HK-2 (cell line): ENCODE measurements at regions not wholly inside any gene's neighbourhood (a gene's known extent, or its start where the extent isn't known, plus 50 kb on each side); places are given as distances from the start of the nearest gene placed in this dataset.

Source experiments
- DNase-seq: peaks from one replicate; pipeline ENCODE4 v3.0.0-alpha.2; 2018; ENCODE audit not compliant: unreplicated experiment

DNA sequence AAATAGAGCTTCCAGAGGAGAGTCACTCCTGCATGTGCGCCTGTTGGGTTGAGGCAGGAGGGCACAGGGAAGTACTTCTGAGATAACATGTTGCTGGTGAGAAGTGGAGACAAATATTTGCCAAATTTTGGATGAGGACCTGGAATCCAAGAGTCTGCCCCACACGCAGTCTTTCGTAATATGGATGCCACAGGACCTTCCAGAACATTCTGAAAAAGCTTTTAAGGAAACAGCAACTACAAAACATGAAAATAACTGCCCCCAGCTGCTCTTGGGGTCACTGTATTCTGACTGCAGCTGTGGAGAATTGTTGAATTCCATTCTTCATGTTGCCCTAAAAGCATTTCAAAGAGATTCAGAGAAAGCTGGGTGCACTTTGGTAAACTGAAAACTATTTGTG is 227.5 kb downstream of the C1D start:
- DNase-seq, result no peak

DNA sequence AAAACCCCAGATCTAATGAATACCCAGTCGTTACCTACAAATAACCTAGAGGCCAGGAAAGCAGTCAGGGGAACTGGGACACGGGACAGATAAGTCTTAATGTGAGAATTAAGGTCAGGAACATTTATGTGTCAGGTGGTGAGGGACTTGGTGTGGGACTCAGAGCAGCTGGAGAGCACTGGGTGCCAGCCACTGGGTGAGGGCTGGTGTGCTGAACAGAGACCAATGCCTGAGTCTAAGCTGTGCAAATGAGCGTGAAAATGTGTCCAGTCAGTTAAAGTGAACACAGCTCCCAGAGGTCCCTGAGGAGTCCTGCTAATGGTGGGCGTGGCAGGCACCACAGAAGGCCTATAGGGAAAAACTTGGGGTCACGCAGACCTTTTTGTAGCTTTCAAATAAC is 225.9 kb downstream of the C1D start:
- no peak for DNase-seq

DNA sequence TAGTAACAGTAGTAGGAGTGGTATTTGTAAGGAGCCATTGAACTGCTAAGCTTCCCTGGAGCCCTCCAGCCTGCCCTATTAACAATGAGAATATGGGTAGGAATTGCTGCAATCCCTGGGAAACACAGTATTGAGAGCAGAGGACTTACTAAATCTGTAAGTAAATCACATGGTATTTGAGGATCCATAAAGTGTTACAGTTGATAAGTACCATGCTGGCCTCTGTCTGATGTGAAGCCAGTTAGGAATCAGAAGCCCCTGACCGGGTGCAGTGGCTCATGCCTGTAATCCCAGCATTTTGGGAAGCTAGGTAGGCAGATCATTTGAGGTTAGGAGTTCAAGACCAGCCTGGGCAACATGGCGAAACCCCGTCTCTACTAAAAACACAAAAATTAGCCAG is 224.6 kb downstream of the C1D start:
- no peak for DNase-seq

DNA sequence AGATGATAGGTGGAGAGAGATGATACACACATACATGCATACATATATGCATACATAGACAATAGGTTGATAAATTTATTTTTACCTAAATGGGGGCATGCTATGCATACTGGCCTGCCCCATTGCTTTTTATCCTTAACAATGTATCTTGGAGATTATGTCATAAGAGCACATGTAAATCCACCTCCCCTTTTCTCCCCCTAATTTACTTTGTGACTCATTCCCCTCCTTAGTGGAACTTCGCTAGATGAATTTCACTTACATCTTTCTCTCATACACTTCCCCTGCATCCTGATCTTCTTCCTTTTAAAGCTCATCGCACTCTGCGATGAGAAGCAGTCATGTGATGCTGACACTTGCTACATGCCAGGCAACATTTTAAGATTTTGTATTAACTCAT is 223.6 kb downstream of the C1D start:
- DNase-seq, result no peak

DNA sequence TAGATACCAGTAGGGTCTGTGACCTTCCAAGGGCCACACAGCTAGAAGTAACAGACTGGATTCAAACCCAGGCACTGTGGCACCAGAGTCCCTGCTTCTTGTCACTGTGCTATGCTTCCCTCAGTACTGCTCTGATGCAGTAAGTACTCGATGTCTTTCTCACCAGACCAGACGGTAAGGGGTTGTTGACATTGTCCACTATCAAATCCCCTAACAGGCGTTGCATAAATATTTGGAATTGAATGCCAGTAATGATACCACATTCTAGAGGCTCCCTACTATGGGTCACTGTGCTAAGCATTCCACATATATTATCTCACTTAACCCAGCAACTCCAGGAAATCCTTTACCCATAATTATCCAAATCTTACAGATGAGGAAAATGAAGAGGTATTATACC is 223.1 kb downstream of the C1D start:
- DNase-seq, result no peak

DNA sequence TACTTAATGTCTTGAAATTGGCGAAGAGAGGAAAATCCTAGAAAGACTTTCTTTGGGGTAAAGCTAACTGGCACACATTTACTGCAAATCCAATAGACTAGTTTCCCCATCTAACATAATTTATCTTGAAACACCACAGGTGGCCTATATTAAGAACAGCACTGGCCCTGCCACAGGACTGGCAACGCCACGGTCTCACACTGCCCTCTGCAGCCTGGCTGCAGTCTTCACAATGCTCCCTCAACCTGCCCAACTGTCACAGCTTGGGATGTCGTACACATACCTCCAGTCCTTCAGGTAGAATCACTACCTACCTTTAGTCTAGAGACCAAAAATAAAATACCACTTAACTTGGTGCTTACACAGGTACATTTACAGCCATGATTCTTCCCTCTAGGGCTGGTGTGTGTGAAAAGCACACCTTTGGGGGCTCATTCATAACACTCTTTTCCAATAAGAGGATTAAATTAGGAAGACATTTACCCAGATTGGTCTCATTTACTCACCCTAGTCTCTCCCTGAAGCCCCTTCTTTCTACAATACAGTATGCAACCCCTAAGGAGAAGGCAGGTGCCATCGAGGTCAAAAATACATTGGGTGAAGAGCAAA is 222.2 kb downstream of the C1D start:
- DNase-seq, result peak; percentile 42

DNA sequence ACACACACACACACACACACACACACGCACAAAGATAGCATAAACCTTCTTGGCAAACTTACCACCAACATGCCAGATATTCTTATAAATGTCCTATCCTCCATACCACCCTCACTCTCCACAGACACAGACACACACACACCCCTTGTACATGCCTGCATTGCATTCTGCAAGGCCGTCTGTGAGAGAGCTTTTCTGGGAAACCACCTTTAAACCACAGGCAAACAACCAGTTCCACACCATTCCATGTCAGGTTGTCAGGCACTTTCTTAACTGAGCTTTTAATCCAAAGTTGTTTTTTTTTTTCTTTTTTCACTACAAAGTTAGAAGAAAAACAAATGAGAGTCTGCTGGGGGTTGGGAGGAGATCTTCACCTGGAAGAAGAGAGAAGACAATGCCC is 221.1 kb downstream of the C1D start:
- DNase-seq, result no peak

DNA sequence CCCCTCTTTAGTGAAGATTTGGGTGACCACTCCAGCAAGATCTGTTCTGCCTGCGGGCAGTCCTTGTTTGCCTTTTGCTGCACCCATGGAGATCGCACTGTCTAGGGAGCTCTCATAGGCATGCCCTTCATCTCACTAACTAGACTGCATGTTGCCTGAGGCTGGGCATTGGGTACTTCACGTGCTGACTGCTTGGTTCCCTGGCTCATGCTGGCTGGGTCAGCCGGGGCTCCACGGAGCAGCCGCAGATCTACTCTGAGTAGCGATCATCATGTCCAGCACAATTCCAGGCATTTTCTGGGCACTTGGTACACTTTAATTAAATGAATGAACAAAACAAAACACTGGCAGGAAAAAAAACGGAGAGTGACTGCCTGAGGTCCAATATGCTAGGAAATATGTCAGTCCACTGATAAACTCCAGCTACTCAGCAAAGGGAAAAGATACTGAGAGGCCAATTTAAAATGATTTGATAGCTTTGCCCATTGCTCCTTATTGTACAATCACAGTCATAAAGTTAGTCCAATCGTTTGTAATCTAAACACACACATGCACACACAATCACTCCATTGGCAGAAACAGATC is 220.3 kb downstream of the C1D start:
- no peak for DNase-seq

DNA sequence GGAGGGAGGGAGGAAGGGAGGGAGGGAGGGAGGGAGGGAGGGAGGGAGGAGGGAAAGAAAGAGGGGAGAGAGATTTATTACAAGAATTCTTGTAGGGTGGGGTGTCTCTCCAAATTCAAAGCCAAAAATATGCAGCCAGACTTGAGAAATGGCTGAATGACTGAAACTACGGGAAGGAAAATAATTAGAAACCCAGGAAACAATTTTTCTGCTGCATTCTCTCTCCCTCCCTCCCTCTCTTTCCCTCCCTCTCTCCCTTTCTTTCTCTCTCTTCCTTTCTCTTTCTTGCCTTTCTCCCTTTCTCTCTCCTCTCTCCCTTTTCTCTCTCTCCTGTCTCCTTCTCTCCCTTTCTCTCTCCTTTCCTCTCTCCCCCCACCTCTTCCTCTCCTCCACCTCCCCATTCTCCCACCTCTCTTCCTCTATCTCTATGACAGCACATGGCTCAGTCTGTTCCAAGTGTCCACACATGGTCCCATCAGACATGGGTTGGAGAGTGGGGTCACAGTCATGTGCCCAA is 218.7 kb downstream of the C1D start:
- no peak for DNase-seq

DNA sequence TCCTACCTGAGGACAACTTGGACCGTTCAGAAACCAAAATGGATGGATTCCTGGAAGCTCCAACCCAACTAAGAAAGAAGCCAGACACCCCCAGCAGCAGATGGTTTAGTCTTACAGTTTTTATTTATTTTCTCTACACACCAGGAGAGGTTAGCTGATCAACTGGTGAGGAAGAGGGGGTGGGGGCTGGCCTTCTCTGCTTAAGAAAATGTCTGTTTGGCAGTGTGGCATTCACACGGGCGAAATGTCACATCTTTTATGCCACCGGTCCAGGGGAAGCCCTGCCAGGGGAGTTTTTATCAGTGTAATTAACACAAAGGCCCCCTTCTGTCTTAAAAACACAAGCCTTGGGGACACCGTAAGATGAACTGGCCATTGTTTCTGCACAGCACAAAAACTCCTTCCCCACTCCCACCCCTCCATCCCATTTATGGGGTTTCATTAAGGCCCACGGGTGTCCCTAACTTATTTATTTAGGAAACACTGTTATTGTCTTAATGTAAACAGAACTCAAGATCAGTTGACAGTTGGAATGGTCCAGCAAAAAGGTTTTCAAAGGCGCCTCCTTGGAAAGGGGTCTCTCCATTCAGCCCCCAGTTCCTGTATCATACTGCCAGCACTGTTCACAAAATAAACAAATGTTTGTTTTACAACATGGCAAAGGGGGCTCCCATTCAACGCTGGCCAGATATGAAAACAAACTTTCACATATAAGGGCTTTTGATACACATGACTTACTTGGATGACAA is 217.0 kb downstream of the C1D start:
- DNase-seq, result no peak

DNA sequence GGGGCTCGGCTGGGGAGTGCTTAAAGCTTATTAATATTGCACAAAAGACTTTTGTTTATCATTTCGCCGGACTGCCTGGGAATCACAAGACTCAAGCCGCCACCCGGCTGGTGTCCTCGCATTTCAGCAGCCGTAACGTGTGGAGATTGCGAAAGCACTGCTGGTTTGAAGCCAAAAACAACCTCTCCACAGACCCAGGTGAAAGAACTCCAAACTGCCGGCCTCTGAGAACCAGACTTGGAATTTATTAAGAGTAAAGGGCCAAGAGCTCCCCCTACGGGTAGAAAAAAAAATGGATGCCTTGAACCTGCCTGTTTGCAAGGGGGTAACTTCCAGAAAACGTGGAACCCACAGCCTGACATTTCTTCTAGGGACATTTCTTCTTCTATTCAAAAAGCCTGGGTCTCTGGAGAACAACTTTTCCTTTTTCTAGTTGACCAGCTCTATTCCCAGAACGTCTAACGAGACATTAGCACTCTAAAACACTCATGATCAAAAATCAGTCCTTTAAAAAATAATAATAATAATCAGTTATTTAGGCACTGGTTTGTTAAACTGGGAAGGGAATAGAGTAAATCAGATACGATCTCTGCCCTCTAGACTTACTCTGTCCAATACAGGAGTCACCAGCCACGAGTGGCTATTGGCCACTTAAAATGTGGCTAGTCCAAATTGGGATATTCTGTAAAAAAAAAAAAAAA is 216.3 kb downstream of the C1D start:
- DNase-seq, result peak; percentile 73

DNA sequence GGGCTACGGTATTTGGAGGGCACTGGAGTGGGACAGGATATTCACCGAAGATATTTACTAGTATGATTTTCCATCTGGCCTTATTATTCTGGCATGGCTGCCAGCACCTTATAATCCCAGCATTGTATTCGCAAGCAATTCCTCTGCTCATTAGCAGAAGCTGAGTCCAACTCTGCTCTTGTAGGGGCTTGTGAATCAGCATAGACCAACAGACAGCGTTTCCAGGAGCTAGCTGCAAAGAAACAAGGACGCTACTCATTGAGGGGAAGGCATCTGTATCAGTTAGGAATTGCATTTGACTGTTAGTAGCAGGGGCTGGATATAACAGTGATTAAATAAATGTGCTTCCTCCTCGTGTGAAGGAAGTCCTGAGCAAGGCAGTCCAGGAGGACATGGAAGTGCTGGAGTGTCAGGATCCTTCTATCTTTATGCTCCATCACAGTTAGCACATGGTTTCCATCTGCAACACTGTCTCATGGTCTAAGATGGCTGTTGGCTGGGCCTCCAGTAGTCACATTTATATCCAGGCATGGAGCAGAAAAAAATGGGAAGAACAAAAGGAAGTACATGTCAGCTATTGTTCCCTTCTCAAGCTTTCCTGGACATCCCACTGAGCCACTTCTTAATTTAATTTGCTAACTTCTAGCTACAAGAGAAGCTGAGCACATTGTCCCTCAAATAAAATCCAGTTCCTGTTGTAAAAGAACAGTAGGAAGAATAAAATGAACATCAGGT is 214.1 kb downstream of the C1D start:
- DNase-seq, result no peak

DNA sequence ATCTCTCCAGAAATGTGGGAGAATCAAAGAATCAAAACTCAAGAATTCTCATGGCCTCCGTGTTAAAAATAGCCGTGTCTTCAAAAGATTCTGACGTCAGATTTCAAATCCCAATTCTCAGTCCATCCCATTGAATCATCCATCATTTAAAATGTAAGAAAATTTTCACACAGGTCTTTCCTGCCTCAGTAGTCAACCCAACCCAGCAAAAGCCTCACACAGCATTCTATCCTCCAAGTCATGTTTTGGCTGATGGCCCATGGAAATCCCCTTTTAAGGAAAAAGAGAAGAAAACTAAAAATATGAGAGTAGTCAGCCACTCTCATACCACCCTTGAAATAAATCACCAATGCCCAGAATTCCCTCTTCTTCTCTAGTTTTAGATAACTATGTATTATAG is 211.8 kb downstream of the C1D start:
- no peak for DNase-seq

DNA sequence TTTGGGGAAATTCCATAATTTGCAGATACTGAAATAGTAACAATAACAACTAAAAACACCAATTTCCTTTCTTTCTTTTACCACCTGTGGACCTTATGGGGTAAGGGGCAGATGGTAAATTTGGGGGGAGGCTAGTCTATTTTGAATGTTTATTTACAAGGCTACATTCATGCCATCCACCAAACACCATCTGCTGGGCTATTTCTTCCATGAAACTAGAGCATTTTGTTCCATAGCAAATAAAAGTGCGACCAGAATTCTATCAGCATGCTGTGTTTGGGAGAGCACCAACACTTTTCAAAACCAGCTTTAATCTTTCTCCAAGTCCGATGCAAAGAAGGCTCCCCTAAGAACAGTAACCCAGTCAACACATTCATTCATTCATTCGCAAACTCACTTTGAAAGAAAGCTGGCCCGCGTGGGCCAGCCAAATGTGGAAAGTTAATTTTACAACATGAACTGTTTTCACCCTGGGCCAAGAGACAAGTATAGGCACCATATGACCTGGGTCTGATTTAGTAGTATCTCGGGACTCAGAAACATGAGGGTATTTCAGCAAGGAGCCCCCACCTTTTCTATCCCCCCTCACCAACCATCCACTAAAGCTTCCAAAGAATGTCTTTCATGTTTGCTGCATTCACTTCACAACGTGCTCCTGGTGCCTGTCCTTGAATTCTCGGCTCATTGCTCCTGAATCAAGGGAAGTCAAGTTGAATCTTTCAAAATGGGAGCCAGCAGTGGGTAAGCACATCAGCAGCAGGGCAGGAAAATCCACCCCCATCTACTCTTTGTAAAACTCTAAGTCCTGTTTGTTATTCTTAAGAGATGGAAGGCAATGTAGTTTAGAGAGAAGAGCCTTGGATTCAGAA is 210.6 kb downstream of the C1D start:
- no peak for DNase-seq

DNA sequence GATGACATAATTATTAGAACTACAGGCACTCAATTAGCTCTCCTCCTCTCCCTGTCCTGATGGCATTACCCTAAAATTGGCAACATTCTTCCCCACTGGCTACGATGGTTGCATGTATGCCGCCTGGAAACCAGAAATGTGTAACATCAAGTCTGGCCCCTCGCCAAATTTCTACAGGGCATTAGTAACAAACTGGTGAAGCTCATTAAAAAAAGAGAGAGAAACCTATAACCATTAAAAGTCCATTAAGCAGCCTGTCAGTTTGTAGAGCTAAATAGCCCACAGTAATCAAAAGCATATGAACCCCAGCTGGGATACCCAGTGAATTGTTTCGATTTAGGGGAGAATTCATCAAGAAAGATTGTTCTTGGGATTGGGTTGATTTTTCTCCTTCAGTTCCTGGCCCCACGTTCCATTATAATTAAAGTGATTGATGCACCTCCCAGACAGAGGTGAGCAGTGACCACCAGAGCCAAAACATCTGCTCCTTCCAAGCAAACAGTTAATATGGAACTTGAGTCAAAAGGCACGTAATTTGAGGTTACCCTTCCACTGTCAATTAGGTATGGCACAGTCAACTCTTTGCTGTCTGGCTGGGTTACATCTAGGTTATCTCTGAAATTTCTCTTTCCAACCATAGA is 208.6 kb downstream of the C1D start:
- no peak for DNase-seq

DNA sequence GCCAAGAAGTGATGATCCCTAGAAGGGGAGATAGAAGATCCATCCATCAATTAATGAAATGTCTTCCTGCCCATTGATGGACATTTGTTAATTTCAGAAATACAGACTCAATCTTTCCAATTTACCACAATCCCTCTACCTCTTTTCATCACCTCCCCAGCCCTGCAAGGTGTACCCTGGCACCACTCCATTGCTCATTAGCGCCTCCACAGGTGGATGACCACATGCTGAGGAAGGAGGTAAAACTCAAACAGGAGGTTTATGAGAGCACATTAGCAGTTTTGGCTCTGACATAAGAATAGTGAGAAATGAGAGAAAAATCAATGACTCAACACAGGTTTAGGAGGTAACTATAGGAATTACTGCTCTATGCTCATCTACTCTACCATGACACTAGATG is 208.0 kb downstream of the C1D start:
- DNase-seq, result no peak

DNA sequence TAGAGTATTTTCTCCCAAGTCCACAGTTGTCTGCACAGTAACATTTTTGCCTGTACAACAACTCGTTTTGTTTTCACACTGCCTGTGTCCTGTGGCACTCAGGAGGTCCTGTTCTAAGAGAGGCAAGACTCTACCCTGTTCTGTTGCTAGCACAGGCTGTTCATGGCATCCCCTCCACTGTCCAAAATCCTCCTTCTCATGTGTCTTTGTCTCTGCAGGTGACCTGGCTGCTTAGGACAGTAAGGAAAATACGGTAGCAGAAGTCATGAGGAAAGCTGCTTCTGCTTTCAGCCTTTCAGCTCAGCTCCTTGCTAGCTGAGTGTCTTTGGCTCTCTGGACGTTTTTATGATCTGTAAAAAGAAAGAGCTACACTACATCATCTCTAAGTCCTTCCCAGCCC is 205.9 kb downstream of the C1D start:
- DNase-seq, result no peak

DNA sequence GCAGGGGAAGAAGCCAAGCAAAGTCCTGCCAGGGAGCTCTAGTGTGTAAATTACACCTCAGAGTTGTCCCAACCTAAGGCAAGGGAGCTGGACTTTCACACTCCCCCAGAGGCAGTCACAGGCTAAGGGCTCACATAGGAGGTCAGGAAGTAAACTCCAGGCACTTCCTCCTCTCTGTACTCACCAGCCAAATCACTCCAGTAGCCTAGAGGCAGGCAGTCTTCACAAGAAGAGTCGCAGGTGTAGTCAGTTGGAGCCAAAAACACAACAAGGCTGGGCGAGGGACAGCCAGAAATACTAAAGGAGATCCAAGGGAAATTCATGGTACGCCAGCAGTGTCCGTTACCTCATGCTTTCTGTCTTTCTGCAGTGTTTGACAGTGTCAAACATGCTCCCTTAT is 205.0 kb downstream of the C1D start:
- DNase-seq, result no peak

DNA sequence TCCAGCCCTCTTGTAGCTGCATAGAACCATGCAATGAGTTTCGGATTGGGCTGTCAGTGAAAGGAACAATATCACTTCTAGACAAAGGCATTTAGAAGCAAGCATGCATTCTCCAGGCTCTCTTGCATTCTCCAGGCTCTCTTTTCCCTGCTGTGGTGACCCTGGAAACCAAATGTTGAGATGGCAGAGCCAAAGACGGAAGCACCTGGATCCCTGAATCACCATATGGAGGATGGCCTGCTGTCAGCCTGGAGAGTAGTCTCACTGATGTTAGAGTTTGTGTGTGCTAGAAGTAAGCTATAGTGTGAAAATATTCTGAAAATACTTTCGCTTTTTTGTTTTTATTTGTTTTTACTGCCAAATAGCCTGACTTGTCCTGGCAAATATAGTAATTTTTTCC is 203.9 kb downstream of the C1D start:
- DNase-seq, result no peak

DNA sequence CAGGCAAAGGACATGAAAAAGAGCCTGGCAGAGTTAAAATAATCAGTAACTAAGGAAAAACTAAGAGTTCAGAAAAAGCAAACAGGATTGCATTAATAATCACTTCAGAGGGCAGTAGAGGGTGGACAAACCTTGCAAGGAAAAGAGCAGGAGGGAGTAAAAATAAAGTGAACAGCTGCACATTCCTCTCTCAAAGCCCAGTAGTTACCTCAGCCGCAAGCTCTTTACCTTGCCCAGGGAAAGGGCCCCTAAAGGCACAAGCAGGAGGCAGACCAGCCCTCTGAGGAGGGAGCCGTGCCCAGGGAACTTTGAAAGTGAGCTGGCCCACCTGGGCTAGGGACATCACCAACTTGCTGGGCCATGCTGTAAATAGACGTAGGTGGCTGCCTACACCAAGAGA is 196.9 kb downstream of the C1D start:
- no peak for DNase-seq

DNA sequence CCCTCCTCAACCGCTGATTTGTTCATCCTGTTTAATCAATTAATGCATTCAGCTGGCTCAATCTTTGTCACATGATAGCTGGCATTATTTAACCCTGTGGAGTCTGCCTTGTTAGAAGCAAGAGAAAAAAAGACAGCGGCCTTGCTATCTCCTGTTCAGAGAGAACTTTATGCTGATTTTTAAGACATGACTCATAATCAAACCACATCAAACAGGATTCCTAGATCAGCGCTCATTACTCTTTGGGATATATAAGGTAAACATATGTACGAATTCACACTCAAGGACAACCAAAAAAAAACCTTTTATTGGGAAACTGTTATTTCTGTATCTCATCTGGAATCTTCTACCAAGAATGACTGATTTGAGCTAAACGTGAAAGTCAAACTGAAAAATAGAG is 195.1 kb downstream of the C1D start:
- no peak for DNase-seq
